DND-41 (cell line): ENCODE measurements at regions not wholly inside any gene's neighbourhood (a gene's known extent, or its start where the extent isn't known, plus 50 kb on each side); places are given as distances from the start of the nearest gene placed in this dataset.

Source experiments
- EZH2 ChIP-seq: IDR thresholded peaks from 3 replicates; pipeline ENCODE4 v1.6.1; 2012; ENCODE audit warnings: borderline replicate concordance, low read depth, mild to moderate bottlenecking, moderate library complexity, low read length, inconsistent platforms; ENCODE audit not compliant: severe bottlenecking
- TF ChIP-seq, protein P1 (sequence below): IDR thresholded peaks from 2 replicates; pipeline ENCODE4 v1.5.1; 2012; ENCODE audit warnings: borderline replicate concordance, low read length, moderate library complexity, mild to moderate bottlenecking; ENCODE audit not compliant: poor library complexity, severe bottlenecking; ENCODE audit errors: extremely low read depth

DNA sequence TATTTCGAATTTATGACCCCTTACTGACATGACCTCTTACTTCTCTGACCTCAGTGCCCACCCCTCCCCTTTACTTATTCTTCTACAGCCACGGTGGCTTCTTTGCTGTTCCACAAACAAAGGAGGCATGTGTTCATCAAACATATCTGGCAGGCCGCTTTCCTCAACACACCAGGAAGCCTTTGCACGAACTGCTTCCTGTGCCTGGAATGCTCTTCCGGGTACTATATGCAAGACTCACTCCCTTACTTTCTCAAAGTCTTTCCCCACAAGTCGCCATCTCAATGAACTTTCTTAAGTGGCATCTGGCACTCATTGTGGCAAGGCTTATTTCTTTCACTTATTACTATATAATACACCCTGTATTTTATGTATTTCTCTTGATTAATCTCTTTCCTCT lies 351.5 kb upstream of the DDX53 start:
- TF ChIP-seq, protein P1, sequence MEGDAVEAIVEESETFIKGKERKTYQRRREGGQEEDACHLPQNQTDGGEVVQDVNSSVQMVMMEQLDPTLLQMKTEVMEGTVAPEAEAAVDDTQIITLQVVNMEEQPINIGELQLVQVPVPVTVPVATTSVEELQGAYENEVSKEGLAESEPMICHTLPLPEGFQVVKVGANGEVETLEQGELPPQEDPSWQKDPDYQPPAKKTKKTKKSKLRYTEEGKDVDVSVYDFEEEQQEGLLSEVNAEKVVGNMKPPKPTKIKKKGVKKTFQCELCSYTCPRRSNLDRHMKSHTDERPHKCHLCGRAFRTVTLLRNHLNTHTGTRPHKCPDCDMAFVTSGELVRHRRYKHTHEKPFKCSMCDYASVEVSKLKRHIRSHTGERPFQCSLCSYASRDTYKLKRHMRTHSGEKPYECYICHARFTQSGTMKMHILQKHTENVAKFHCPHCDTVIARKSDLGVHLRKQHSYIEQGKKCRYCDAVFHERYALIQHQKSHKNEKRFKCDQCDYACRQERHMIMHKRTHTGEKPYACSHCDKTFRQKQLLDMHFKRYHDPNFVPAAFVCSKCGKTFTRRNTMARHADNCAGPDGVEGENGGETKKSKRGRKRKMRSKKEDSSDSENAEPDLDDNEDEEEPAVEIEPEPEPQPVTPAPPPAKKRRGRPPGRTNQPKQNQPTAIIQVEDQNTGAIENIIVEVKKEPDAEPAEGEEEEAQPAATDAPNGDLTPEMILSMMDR = no peak
- TF ChIP-seq EZH2 = no peak
